GM12878 (cell line): ENCODE measurements at regions not wholly inside any gene's neighbourhood (a gene's known extent, or its start where the extent isn't known, plus 50 kb on each side); places are given as distances from the start of the nearest gene placed in this dataset.

Experiments used
- CTCF ChIP-seq, 3 experiments: IDR thresholded peaks in 2 of 3; conservative IDR thresholded peaks in 1 of 3; 2 replicates each; pipeline ENCODE4 v1.5.1; 2011; ENCODE audit warnings: low read depth in 3 of 3, low read length in 3 of 3, mild to moderate bottlenecking in 3 of 3, control low read depth in 2 of 3, moderate library complexity in 2 of 3, inconsistent platforms in 1 of 3, mixed read lengths in 1 of 3; ENCODE audit not compliant: control insufficient read depth in 2 of 3, insufficient read depth in 1 of 3; ENCODE audit errors: extremely low read depth in 1 of 3
- EP300 ChIP-seq, 2 experiments: fragments of 150-350 bp in 1 of 2; IDR thresholded peaks; 2 replicates each; pipeline ENCODE4 v1.6.1; 2011 to 2012; ENCODE audit warnings: low read depth in 2 of 2, low read length in 2 of 2, borderline replicate concordance in 1 of 2, improper control_type of control experiment in 1 of 2, inconsistent platforms in 1 of 2; ENCODE audit not compliant: control insufficient read depth in 1 of 2
- EZH2 ChIP-seq: IDR thresholded peaks from 2 replicates; pipeline ENCODE4 v1.6.1; 2012; ENCODE audit warnings: low read depth, mild to moderate bottlenecking, control low read depth, inconsistent platforms, low read length, borderline replicate concordance; ENCODE audit not compliant: control insufficient read depth
- GABPA ChIP-seq: IDR thresholded peaks from 2 replicates; pipeline ENCODE4 v1.6.1; 2014; ENCODE audit warnings: antibody characterized with exemption, low read depth, mild to moderate bottlenecking, inconsistent platforms
- NFIC ChIP-seq: IDR thresholded peaks from 2 replicates; pipeline ENCODE4 v1.6.1; 2012; ENCODE audit warnings: low read depth, mild to moderate bottlenecking, inconsistent platforms, low read length, moderate library complexity
- POLR2A ChIP-seq: IDR thresholded peaks from 2 replicates; pipeline ENCODE4 v1.6.1; 2011; ENCODE audit warnings: low read depth, mild to moderate bottlenecking, low read length
- RUNX3 ChIP-seq: IDR thresholded peaks from 2 replicates; pipeline ENCODE4 v1.6.1; 2012; ENCODE audit warnings: low read length, inconsistent platforms
- SMAD1 ChIP-seq: fragments of 450-650 bp; IDR thresholded peaks from 2 replicates; pipeline ENCODE4 v1.6.1; 2018; ENCODE audit warnings: mild to moderate bottlenecking, low read depth; ENCODE audit not compliant: partially characterized antibody
- TAF1 ChIP-seq: IDR thresholded peaks from 2 replicates; pipeline ENCODE4 v1.6.1; 2011; ENCODE audit warnings: mild to moderate bottlenecking, low read depth, low read length, borderline replicate concordance
- TBL1XR1 ChIP-seq: IDR thresholded peaks from 2 replicates; pipeline ENCODE4 v1.6.1; 2012; ENCODE audit warnings: low read depth, low read length, improper control_type of control experiment
- TCF7 ChIP-seq: IDR thresholded peaks from 2 replicates; pipeline ENCODE4 v1.6.1; 2014; ENCODE audit warnings: antibody characterized with exemption, borderline replicate concordance
- YY1 ChIP-seq: IDR thresholded peaks from 2 replicates; pipeline ENCODE4 v1.6.1; 2011; ENCODE audit warnings: low read depth, mild to moderate bottlenecking, low read length
- ZSCAN29 ChIP-seq: fragments of 450-650 bp; IDR thresholded peaks from 2 replicates; pipeline ENCODE4 v1.6.1; 2017; ENCODE audit warnings: mild to moderate bottlenecking, moderate library complexity

GRCh38 chr14:96931751-96932150 is 134.6 kb downstream of the VRK1 start:
- TF ChIP-seq CTCF (IDR thresholded peaks at IDR 0.05 in 2 of 3, conservative IDR thresholded peaks at IDR 0.05 in 1 of 3; ENCODE audit: control insufficient read depth in 2 of 3, extremely low read depth in 1 of 3, insufficient read depth in 1 of 3, low read depth in 3 of 3, low read length in 3 of 3) (no peak), GABPA (no peak), NFIC (no peak), TCF7 (no peak), YY1 (no peak), ZSCAN29 (no peak), POLR2A (no peak), EZH2 (no peak), TBL1XR1 (no peak), RUNX3 (no peak), EP300 (IDR thresholded peaks at IDR 0.05; ENCODE audit: borderline replicate concordance in 1 of 2, control insufficient read depth in 1 of 2, low read depth in 2 of 2, low read length in 2 of 2) (no peak), TAF1 (no peak), SMAD1 (no peak)
